ENCODE measurements at regions not wholly inside any gene's neighbourhood (a gene's known extent, or its start where the extent isn't known, plus 50 kb on each side); places are given as distances from the start of the nearest gene placed in this dataset.

DNA sequence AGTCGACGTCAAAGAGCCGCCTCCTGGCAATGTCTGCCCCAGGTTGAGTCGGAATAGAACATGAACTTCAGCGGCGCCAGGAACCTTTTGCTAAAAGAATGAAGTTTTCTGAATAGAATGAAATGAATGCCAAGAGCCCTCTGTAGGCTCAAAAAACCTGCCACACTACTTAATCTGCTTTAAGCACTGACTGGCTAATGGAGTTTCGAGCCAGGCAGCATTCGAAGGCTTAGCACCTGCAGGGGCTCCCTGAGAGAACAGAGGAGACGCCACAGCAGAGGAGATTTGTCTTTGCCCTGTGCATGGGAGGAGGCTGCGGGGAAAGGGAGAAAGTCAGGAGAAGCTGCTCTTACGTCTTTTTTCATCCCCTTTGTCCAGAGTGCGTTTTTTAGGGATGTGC, 641.7 kb downstream of the AJAP1 start:
- H3K27ac Mint-ChIP-seq: no peak overlapping the region

More for the DNA sequence above, 641.7 kb downstream of the AJAP1 start:
- Histone ChIP-seq H3K4me3 (no peak overlapping the region), H3K9me2 (ENCODE audit: insufficient read depth) (no peaks in the 10 kb centered on the region), H3F3A (replicated peaks; ENCODE audit: low read depth) (no peaks in the 10 kb centered on the region), H3K36me3 (ENCODE audit: insufficient read depth) (no peaks in the 10 kb centered on the region), H3K27ac (ENCODE audit: low read depth) (no peak overlapping the region), H3K27me3 (ENCODE audit: insufficient read depth) (no peaks in the 10 kb centered on the region), H2AFZ (no peak overlapping the region), H3K4me1 (ENCODE audit: insufficient read depth) (no peaks in the 10 kb centered on the region), H4K20me1 (replicated peaks; ENCODE audit: insufficient read depth) (no peaks in the 10 kb centered on the region), H3K79me2 (replicated peaks; ENCODE audit: insufficient read depth) (no peaks in the 10 kb centered on the region), H3K4me2 (no peak overlapping the region)
- Mint-ChIP-seq H3K27me3 (ENCODE audit: insufficient read depth, low read depth, poor library complexity) (peaks cover 12% of the 10 kb centered on the region), H3K4me1 (peaks cover 2% of the 10 kb centered on the region; the same call in 1 of the 3 replicates), H3K4me3 (no peak overlapping the region), H3K9me3 (peaks cover 5% of the 10 kb centered on the region; the same call in 1 of the 3 replicates), H3K36me3 (ENCODE audit: low read depth) (no peaks in the 10 kb centered on the region)
- no peak for TF ChIP-seq ETS1 (IDR thresholded peaks at IDR 0.05)
- TF ChIP-seq, protein P1, sequence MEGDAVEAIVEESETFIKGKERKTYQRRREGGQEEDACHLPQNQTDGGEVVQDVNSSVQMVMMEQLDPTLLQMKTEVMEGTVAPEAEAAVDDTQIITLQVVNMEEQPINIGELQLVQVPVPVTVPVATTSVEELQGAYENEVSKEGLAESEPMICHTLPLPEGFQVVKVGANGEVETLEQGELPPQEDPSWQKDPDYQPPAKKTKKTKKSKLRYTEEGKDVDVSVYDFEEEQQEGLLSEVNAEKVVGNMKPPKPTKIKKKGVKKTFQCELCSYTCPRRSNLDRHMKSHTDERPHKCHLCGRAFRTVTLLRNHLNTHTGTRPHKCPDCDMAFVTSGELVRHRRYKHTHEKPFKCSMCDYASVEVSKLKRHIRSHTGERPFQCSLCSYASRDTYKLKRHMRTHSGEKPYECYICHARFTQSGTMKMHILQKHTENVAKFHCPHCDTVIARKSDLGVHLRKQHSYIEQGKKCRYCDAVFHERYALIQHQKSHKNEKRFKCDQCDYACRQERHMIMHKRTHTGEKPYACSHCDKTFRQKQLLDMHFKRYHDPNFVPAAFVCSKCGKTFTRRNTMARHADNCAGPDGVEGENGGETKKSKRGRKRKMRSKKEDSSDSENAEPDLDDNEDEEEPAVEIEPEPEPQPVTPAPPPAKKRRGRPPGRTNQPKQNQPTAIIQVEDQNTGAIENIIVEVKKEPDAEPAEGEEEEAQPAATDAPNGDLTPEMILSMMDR (conservative IDR thresholded peaks at IDR 0.05; ENCODE audit: low read depth in 2 of 2): no peak
- TF ChIP-seq POLR2AphosphoS5 (IDR thresholded peaks at IDR 0.05; ENCODE audit: low read depth): no peak
- no peak for TF ChIP-seq ZNF114 (CRISPR knock-in tag; IDR thresholded peaks at IDR 0.05)
- TF ChIP-seq CREB1 (CRISPR knock-in tag; IDR thresholded peaks at IDR 0.05; ENCODE audit: low read depth): no peak
- TF ChIP-seq EZH2 (IDR thresholded peaks at IDR 0.05; ENCODE audit: low read depth, unreplicated experiment): no peak
- TF ChIP-seq, protein P2, sequence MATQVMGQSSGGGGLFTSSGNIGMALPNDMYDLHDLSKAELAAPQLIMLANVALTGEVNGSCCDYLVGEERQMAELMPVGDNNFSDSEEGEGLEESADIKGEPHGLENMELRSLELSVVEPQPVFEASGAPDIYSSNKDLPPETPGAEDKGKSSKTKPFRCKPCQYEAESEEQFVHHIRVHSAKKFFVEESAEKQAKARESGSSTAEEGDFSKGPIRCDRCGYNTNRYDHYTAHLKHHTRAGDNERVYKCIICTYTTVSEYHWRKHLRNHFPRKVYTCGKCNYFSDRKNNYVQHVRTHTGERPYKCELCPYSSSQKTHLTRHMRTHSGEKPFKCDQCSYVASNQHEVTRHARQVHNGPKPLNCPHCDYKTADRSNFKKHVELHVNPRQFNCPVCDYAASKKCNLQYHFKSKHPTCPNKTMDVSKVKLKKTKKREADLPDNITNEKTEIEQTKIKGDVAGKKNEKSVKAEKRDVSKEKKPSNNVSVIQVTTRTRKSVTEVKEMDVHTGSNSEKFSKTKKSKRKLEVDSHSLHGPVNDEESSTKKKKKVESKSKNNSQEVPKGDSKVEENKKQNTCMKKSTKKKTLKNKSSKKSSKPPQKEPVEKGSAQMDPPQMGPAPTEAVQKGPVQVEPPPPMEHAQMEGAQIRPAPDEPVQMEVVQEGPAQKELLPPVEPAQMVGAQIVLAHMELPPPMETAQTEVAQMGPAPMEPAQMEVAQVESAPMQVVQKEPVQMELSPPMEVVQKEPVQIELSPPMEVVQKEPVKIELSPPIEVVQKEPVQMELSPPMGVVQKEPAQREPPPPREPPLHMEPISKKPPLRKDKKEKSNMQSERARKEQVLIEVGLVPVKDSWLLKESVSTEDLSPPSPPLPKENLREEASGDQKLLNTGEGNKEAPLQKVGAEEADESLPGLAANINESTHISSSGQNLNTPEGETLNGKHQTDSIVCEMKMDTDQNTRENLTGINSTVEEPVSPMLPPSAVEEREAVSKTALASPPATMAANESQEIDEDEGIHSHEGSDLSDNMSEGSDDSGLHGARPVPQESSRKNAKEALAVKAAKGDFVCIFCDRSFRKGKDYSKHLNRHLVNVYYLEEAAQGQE (IDR thresholded peaks at IDR 0.05; ENCODE audit: unreplicated experiment): no peak
- no peak for TF ChIP-seq JUNB (IDR thresholded peaks at IDR 0.05; ENCODE audit: unreplicated experiment)
- ATAC-seq: peak; percentile 41; the same call in 2 of the 3 replicates
- no peak for DNase-seq (ENCODE audit: low spot score)
